RPMI8226 (cell line): ENCODE measurements at regions not wholly inside any gene's neighbourhood (a gene's known extent, or its start where the extent isn't known, plus 50 kb on each side); places are given as distances from the start of the nearest gene placed in this dataset.
A peak's percentile ranks its signal among the peaks of the same experiment; 100 is the strongest.

Experiments
- DNase-seq: peaks from one replicate; pipeline ENCODE4 v3.0.0-alpha.2; 2015

- no peak for DNase-seq
These were observed 269.0 kb downstream of the SNX10 start for GRCh38 chr7:26560526-26561256.

- no peak for DNase-seq
These were observed 271.2 kb downstream of the SNX10 start for GRCh38 chr7:26562841-26563240.

DNA sequence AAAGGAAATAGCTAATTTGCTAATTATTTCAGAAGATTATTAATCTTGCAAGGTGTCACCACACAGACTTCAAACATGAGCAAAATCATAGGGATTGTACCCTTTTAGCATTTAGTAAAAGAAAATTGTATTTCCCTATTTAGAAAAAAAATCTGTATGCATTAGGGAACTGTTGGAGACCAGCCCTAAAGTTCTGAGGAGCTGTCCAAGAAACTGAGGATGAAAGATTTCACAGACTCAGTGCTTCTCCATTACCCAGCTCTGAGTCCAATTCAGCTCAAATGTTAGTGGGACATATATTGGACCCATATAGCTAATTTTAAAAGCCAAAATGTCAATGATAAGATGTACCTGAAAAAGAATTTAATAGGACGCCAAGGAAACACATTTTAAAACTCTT is 271.7 kb downstream of the SNX10 start:
- DNase-seq, result no peak

DNA sequence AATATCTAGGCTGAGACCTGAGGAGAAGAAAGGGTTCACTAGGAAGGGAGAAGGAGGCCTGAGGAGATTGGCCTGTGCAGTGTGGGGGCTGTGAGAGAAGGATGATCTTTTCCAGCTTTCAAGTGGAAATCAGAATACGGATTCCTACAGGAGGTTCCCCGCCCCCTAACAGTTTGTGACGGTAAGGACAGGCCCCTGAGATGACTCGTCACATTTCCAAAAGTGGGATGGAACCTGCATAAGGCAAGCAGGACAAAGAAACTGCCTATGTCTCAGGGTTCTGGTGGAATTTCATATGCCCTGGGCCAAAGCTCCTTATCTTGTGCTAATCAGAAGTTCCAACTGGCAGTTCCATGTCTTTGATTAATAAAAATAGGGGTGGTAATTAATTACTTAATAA is 275.6 kb downstream of the SNX10 start:
- DNase-seq, result no peak

GRCh38 chr7:26574476-26574875 is 282.8 kb downstream of the SNX10 start:
- no peak for DNase-seq

DNA sequence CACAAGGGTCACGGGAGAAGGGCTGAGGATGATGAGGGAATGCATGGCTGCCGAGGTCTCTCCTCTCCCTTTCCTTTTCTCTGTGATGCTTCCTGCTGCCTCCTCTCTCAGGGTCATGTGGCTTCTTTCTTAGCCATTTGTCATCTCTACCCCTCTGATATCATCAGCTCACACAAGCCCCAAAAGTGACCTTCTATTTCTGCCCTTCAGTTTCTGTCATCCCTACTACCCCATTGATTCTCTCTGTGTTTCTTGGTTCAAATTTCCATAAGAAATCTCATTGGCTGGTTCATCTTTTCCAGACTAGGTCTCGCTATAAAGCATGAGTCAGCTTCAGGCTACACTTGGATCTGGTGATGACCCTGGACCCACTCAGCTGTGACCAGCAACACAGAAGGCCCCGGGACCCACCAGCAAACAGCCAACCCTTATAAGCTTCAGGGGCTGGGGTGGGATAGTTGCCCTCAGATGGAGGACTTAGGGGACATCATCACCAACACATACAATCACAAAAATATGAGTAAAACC is 284.3 kb downstream of the SKAP2 start:
- DNase-seq, result no peak

- DNase-seq, result no peak
These were observed 283.7 kb downstream of the SKAP2 start for GRCh38 chr7:26580711-26581110.

GRCh38 chr7:26583094-26583648 is 281.2 kb downstream of the SKAP2 start:
- no peak for DNase-seq

DNA sequence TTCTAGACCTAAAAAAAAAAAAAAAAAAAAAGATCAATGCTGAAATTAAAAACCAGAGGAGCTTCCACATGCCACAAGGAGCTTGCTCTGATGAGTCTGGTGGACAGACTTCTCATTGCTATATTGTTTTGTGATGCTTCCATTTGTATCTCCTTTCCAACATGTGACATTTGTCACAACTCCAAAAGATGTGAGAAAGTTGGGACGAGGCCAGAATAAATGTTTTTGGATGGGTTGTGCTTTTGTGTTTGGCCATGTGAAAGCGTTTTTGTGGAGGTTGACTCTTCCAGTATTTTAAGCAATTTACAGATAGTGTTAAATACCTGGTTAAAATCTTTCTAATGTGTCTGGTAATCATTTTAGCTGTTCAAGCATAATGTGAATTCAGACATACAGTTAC is 280.1 kb downstream of the SKAP2 start:
- no peak for DNase-seq

- DNase-seq, result no peak
These were observed 279.3 kb downstream of the SKAP2 start for GRCh38 chr7:26584987-26585665.

- DNase-seq, result no peak
These were observed 276.9 kb downstream of the SKAP2 start for GRCh38 chr7:26587536-26587935.

DNA sequence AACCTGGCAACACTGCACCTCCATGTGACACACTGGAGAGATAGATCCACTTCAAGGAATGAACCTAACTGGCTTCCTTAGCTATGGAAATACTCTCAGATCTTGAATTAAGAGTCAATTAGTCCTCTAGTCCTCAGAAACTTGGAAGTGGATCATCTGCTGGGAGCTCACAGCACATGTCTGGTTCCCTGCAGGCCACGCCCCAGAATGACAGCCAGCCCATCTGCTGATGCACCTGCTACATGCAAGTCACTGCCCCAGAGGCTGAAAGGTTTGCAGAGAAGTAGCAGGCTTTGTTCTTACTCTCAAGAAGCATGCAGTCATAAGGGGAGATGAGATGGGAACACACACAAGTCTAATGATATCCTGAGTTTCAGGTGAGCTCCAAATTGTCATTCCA is 275.9 kb downstream of the SKAP2 start:
- DNase-seq, result peak; percentile 15

GRCh38 chr7:26590709-26591108 is 273.7 kb downstream of the SKAP2 start:
- DNase-seq, result no peak

DNA sequence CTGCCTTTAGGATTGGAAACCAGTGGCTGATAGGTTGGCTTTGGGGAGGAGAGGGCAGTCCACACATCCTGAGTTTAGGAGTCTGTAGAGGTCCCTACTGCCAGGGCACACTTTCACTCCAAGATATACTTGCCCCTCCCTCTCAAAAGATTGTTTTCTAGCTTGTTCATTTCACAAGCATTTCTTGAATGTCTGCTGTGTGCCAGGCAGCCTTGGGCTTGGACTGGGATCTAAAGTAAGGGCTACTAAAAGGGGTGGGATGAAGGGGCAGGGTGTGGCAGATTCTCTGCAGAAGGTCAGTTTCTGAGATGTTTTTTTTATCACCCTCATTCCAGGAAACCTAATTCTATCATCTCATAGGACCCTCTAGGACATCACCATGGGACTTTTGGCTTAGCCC is 272.4 kb downstream of the SKAP2 start:
- DNase-seq, result no peak

DNA sequence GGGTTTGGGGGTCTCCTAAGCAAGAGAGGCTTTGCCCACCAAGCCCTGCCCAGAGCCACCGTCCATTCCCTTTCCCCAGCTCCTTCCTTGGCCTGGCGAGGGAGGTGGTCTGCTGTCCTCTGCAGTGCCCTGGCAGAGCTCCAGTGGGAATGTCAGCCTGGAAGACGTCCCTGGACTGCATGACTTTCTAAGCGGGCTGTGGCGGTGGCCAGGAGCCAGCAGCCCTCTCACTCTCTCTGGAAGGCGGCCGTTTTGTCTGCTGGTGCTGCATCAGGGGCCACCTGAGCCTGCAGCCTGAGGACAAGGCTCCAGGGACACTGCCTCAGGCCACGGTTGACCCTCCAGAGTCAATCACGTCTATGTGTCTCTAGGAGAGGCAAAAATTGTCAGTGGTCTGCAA is 271.0 kb downstream of the SKAP2 start:
- DNase-seq, result no peak

GRCh38 chr7:26593896-26594295 is 270.5 kb downstream of the SKAP2 start:
- DNase-seq, result no peak

DNA sequence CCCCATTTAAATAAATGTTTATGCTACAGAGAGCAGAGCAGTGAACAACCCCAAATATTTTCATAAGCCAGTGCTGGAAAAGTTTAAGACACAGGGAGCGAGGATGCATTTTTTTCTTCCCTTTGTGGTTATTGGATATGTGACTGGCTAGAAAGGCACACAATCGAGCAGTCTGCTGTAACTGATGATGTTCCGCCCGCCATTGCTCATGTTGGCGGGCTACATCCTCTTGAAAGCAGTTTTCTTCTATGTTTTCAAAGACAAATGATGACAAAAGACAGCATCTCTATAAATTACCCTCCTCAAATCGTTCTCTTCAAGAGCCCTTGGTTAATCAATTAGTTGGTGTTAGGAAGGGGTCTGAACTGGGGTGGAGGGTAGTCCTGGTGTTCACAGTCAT is 269.8 kb downstream of the SKAP2 start:
- DNase-seq, result no peak

GRCh38 chr7:26598867-26599266 is 265.5 kb downstream of the SKAP2 start:
- DNase-seq, result no peak

GRCh38 chr7:26599982-26600381 is 264.4 kb downstream of the SKAP2 start:
- no peak for DNase-seq

DNA sequence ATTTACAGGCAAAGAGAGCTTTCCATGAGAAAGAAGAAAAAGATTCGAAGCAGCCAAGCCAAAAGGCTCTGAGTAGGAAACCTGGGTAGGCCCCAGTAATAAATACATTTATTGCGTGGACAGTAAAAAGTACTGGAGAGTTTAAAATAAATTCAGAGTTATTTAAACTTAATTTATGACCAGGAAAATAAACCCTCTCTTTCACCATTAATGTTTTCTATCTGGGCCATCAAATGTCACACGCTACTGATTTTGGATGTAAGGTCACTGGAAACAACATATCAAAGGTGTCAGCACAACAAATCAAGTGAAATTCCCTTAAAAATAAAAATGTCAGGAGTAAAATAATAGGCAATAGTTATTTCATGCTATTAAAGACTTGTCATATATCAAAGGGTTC is 264.0 kb downstream of the SKAP2 start:
- no peak for DNase-seq

- no peak for DNase-seq
These were observed 260.8 kb downstream of the SKAP2 start for GRCh38 chr7:26603631-26604030.

- DNase-seq, result no peak
These were observed 256.0 kb downstream of the SKAP2 start for GRCh38 chr7:26608402-26608801.

DNA sequence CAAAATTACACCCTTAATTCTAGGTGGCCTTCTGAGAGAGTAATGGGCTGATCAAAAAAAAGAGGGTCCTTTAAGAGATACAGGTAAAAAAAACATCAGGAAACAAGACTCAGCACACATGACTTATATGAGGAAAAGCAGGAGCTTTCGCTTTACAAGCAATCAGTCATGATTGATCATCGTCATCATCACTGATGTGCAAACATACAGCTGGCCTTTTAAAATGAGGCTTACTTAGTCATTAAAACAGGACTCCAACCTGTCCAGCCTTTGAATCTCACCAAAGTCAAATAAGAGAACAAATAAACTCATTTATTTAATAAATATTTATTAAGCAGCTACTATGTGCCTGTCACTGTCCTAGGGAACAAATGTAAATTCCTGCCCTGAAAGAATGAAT is 255.3 kb downstream of the SKAP2 start:
- no peak for DNase-seq

DNA sequence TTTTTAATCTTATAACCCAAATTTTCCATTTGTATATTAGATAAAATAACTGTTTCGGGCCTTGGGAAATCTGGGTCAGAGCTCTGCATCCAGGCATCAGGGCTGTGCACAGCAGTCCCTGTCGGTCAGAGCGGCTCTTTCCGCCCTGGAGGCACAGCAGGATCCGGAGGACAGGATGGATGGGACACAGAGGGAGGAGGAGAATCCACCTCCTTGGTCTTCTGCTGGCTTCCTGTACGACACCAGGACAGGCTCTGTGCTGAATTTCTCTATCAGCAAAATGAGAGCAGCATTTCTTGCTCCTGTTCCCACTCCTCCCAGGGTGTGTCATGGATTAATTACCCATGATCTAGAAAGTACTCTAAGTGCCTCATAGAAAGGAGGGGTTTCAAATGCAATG is 254.9 kb downstream of the SKAP2 start:
- no peak for DNase-seq
